NCI-H510A treated with DMSO at 0.1 percent for 48 hours (cell line): ENCODE measurements at regions not wholly inside any gene's neighbourhood (a gene's known extent, or its start where the extent isn't known, plus 50 kb on each side); places are given as distances from the start of the nearest gene placed in this dataset.

Experiments used
- DNase-seq: peaks from one replicate; lab custom pipeline; 2025; lab: John Stamatoyannopoulos, UW

- no peak for DNase-seq
These were observed 99.3 kb downstream of the NUDT12 start for GRCh38 chr5:103463261-103463660.

DNA sequence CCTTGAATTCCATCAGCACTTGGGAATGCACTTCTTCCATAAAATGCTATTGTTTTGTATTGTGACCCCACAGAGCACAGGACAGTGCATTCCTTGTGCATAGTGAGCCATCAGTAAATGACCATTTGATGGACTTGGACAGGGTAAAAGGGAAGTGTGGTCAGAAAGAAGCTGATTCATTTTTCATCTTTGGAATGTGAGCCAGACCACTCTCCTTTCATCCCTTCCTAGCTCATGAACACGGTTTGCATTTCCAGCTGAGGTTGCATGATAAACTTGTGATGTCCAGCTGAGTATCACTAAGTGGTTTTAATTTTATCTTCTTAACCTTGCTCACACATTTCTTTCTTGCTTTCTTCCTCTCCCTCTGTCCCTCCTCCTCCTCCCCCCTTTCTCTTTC lies 101.3 kb downstream of the NUDT12 start:
- no peak for DNase-seq

DNA sequence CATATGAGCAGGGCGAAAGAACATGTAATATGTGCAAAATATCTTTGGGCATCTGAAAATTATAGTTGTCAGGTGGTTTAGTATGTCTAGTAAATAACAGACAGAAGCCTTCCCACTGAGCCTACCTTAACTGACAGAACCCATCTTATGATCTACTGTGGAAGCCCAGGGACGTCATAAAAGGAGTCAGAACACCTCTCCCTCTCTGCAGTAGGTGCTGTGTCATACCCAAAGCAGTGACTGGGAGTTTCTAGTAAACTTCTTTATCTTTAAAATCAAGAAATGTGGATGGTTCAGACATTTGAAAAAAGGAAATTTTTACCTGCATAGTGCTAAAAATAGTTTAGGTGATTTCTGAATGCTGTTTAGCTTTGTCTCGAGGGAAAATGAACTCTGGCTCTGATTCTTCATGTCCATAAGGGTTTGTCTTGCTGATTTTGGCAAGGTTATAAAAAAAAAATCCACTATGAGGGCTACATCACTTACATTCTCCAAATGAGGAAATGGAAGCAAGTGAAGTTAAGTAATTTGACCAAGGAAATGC lies 104.0 kb downstream of the NUDT12 start:
- DNase-seq, result no peak

GRCh38 chr5:103456476-103456875 lies 106.1 kb downstream of the NUDT12 start:
- no peak for DNase-seq

DNA sequence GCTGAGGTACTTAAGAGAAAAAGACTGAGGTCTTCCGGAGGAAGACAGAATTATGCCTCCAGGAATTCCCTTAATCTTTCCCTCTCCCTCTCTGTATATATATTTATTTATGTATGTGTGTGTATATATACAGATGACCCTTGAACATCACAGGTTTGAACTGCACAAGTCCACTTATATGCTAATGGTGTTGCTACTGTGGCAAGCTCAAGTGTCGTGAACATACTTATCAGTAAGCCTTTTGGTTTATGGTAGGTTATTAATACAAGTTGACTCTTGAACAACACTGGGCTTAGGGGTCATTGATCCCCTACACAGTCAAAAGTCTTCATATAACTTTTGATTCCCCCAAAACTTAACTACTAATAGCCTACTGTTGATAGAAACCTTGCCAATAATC lies 106.8 kb downstream of the NUDT12 start:
- no peak for DNase-seq

GRCh38 chr5:103454770-103455169 lies 107.8 kb downstream of the NUDT12 start:
- DNase-seq, result no peak

GRCh38 chr5:103452666-103453065 lies 109.9 kb downstream of the NUDT12 start:
- no peak for DNase-seq

- DNase-seq, result no peak
These were observed 110.5 kb downstream of the NUDT12 start for GRCh38 chr5:103452089-103452488.

DNA sequence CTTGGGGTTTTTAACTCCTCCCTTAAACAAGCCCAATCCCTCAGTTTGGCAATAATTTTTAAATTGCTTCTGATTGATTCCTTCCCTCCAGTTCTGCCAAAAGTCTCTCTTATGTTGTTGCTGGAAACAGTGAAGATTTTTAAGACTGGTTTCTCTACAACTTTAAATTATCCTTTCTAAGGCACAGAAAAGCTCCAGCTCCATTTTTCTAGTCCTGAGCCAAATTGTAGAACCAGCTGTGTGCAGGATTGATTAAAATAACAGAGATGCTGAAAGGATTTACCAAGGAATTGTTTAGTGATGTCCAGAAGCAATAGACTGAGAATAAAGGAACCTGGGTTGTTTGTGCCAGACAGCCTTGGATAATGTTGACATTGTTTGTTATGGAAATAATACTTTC lies 111.3 kb downstream of the NUDT12 start:
- DNase-seq, result no peak

GRCh38 chr5:103450333-103451061 lies 112.1 kb downstream of the NUDT12 start:
- no peak for DNase-seq

GRCh38 chr5:103446813-103447212 lies 115.8 kb downstream of the NUDT12 start:
- DNase-seq, result no peak

DNA sequence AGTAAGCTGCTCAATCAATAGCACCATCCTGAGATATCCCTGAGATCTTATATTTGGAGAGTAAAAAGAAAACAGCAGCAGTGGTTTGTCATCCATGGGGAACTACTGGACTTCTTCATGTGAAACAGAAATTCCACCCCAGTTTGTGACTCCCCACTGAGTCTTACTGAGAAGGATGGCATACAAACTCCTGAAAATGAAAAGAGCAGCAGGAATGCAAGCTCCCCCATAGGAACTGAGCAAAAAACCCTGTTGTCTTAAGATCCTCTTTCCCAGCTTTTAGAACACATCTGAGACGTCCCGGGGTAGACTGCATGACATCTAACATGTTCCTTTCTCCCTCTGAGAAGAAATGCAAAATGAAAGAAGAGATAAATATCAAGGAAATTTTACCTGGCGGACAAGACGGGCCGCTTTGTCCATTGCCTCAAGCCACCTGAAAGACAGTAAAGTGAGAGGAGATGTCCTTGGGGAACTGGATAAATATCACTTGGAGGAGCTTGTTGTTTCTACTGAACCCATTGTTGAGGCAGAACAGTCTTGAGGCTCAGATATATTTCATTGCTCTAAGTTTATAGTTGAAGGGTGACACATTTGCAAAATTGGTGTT lies 117.1 kb downstream of the NUDT12 start:
- DNase-seq, result no peak

- DNase-seq, result no peak
These were observed 118.1 kb downstream of the NUDT12 start for GRCh38 chr5:103444333-103445038.

GRCh38 chr5:103442750-103443149 lies 119.8 kb downstream of the NUDT12 start:
- DNase-seq, result no peak

- no peak for DNase-seq
These were observed 121.1 kb downstream of the NUDT12 start for GRCh38 chr5:103441523-103441922.

- no peak for DNase-seq
These were observed 123.6 kb downstream of the NUDT12 start for GRCh38 chr5:103439007-103439406.

- no peak for DNase-seq
These were observed 125.9 kb downstream of the NUDT12 start for GRCh38 chr5:103436656-103437055.

DNA sequence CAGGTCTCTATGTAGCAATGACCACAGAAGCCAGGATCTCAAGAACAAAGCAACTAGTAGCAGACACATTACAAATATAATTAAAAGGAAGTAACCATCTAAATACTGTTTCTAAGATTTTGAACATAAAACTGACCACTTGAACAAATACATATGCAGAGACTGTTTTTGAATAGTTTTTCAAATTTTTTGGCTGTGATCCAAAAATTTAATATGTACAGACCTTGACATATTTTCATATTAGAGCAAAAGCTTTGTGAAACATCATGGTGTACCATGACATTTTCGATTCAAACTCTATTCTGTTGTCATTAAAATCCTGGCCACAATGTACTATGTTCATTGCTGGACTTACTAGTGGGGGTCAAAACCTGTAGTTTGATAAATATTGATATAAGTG lies 126.5 kb downstream of the NUDT12 start:
- DNase-seq, result no peak

DNA sequence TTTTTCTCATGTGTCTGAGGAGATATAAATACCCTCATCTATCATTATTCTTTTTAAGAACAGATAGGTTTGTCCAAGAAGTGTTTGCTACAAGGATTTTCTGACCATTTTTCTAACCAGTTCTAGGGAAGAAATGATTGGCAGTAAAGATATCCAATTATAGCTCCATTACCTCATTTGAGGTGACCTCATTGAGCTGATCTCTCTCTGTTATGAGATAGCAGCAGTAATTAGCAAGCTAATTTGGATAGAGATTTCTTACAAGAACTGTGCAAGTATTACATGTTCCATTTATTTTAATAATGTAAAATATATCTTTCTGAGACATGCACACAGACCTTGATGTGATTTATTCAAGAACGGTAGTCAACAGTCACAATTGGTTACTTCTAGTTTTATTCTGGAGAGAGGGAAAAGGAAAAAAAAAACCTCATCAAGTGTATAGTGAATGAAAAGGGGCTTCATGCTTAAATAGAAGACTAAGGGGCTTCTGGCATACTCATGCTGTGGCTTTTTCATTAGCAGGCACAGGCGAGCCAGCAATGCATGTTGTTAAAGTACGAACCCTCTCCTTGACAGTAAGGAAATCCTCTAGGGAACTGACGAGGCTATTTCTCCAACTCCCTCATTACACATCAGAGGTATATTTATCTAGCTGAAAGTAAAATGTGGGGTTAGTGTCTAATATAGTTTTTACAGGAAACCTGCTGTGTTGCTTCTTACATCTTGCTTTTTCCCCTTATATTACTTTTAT lies 127.3 kb downstream of the NUDT12 start:
- DNase-seq, result no peak

DNA sequence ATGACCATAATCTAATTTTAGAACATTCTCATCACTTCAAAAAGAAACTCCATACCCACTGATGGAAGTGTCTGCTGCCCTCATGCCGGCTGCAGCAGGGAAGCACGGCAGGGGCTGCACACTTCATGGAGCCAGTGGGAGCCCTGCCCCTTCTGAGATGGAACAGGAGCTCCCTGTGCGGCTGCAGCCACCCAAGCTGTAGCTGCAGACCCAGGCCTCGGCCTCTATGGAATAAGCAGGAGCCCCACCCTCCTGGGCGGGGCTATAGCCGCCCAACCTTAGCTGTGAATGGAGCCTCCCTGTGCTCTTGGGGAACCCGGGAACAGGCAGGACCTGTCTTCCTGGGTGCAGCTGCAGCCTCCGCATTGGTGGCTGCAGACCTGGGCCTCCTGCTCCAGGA lies 128.5 kb downstream of the NUDT12 start:
- no peak for DNase-seq

- no peak for DNase-seq
These were observed 129.4 kb downstream of the NUDT12 start for GRCh38 chr5:103433211-103433610.

DNA sequence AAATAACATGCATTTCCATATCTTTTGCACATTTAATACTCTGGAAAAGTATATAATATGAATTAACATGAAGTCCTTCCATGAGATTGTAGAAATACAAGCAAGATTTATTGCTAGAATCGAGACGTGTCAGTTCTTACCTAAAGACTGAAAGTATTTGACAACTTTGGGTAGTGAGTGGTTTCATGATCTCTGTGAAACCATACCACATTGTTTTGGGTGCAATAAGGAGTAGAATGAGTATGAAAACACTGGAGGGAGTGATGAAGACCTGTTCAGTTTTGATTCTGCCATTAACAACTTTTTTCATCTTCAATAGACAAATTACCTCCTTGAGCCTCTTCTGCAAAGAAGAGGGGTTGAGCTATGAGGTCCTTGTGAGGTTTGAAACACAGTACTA lies 133.7 kb downstream of the NUDT12 start:
- no peak for DNase-seq
